HG03439 (cell line): ENCODE measurements at regions not wholly inside any gene's neighbourhood (a gene's known extent, or its start where the extent isn't known, plus 50 kb on each side); places are given as distances from the start of the nearest gene placed in this dataset.
"Not testable (repeated sequence)": the region's sequence is repeated elsewhere in the genome, so short reads cannot be mapped to it uniquely, and the experiment has no call there.

Source experiments
- ATAC-seq: cut with Tn5 transposase; IDR thresholded peaks from one replicate; pipeline ENCODE4 v1.9.1; 2021; ENCODE audit warnings: mild to moderate bottlenecking, moderate library complexity; ENCODE audit not compliant: unreplicated experiment

DNA sequence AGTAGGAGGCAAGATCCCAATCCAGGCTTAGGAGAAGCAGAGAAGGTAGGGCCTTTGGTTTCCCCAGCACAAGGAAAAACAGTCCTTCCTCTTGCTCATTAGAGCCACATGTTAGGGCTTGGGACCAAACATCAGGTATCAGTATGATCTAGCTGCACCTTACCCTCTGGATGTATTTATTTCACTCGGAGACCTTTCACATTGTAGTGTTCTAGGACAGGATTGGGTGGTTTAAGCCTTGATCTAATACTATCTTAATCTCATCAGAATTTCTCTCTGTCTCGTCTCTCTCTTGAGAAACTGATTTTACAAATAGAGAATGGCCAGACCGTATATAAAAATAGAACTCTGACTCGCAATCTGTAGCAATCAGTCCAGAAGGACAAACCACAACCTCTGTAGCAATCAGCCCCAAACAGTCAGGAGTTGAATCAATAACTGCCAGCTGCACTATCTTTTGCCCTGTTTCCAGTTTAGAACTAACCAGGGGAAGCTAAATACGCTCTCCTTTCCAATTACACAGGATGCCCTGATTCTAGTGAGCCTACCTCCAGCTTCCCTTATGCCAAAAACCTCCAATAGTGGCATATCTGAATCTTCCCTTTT, 207.1 kb downstream of the TDRD15 start:
- ATAC-seq: no peak

DNA sequence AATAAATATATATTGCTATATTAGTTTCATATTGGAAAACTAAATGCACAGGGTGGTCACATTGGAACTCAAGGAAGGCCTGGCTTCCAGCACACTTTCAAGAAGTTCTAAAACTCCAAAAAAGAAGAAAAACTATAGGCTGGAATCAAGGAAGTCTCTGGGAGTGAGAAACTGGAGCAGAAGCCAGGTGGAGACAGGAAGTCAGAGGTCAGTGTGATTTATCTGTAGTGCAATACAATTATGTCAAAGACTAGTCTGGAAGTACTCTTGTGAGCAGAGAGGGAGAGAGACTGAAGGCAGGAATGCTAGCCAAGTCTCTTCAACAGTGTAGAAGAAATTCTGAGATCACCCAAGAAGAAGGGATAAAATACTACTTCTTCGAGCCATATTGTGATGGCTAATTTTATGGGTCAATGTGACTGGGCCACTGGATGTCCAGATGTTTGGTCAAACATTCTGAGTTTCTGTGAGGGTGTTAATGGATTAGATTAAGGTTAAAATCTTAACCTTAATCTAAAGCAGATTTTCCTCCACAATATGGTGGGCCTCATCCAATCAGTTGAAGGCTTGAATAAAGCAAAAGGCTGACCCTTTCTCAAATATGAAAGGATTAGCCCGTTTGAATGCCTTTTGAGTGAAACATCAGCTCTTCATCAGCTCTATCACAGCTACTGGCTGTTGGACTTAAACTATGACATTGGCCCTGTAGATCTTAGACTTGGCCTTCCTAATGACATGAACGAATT, 208.0 kb downstream of the TDRD15 start:
- no peak for ATAC-seq

DNA sequence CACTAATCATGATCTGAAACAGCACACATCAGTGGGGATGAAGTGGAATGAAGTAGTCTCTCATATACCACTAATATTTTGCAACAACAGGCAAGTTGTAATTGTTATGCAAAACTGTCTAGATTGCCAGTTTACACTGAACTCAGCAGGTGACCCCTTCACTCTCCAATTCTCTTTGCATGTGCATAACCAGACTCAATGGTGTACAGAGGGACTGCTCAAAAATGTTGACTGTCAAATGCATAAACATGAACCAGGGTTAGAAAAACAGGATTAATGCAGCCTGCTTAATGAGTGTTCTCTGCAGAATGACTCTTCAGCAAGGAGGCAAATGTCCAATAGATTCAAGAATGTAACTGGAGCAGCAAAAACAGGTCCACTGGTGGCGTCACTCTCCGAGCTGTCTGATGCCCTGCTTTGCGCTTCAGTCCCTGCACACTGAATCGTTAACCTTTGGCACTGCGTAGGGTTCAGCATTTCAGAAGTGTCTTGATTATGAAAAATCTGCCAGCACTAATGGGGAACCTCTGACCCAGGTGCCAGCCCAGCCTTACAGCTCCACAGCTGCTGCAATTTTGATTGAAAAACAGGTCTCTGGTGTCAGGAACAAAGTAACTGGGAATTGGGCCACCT, 209.3 kb downstream of the TDRD15 start:
- no peak for ATAC-seq

DNA sequence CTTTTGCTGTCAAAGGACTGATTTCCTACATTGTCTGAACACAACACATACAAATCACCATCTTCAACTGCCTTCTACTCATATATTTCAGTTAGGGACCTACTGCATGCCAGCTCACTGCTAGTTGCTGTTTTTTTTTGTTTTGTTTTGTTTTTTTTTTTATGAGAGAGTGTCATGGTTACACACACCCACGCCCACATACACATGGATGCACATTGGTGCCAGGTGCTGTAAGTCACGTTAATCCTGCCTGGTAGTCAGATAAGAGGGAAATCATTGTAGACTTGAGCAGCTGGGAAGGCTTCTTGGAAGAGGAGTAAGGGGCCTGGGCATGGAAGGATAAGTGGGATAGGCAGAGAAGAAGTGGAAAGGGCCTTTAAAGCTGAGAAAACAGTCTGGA, 209.9 kb downstream of the TDRD15 start:
- ATAC-seq: no peak

DNA sequence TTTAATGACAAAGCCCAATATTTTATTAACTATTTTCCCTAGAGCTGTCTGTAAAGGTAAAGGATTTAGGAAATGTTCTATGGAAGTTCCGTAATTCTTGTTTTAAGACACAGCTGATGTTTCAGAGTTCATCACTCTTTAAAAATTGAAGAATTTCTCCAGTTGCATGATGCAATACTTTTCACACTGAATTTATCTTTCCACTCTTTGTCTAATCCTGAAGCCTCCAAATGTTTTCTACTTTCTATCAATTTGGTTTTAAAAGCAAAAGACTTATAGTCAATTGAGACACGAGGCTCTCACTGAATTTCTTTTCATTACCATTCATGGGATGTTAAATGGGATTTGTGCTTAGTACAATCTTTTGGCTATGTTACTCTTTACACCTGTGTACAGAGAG, 223.2 kb downstream of the TDRD15 start:
- no peak for ATAC-seq

DNA sequence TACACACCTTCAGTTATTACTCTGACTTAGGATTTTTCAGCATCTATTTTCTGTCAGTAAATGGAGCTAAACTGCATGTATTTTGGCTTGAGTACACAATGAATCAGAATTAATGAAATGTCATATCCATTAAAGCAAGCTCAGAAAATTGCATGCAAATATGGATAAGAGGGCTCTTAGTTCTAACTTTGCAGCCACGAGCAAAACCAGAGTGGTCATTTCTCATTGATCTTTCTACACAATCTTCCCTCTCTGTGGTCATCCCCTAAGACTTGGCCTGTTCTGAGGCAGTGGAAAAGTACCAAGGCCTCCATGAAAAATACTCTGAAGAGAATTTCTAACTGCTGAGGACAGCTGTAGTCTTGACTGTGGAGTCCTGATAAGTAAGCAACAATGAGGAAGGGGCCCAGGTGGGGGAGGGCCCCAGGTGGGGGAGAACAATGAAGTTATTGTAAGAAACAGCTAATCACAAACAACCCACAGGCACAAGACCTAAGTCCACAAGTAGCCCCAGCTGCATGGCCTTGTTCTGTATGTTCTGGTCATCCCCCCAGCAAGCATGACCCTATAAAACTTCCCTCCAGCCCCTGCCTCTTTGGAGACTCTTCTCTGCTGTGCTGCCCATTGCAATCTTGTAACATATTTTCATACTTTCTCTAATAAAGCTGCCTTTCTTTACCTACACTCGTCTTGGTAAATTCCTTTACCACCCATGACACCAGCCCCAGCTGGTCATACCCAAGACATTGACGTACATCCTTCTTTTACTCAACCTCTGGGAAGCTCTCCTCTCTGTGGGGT, 230.3 kb downstream of the TDRD15 start:
- no peak for ATAC-seq

DNA sequence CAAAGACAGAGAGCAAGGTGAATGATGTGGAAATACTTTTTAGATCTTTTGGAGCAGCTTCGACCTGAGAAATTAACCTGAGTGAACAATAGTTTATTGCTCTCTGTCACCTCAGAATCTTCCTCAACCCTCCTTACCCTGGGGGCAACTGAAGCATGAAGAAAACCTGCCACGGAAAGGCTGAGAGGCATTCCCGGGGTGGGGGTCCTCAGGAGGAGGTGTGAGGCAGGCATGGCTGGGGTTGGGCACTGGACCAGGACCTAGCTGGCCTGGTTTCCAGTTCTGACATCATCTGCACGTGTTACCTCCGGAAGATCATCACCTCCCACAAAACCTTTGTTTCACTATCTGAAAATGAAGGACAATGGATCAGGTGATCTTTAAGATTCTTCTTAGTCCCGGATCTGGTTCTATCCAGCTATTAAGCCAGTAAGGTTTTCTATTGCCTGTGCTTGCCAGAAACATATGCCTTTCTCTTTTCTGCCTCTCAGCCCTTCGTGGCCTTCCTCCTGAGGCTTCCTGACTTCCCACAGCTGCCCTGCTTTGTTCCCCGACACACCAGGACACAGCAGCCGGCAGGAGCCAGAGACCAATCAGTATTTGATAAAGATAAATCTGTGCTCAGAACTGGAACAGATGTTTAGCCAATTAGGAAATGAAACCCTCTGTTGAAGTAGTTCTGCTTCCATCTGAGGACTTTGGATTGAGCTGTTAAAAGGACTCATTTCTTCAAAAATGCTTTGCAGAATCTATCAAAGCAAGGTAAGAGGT, 232.5 kb downstream of the TDRD15 start:
- ATAC-seq: no peak

DNA sequence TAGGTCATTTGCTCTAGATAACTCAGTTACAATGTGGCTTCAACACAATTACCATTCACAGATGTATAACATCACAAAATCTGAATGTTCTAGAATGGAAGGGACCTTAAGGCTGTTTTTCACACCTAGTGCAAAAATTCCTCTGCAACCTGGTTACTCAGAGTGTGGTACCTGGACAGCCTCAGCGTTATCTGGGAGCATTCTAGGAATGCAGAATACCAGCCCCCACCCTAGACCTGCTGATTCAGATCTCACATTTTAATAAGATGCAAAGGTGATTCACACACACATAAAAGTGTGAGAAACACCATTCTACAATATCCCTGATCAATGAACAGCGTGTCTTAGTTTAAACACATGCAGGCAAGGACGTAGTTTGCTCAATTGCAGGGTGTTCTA, 233.1 kb downstream of the TDRD15 start:
- ATAC-seq: no peak

DNA sequence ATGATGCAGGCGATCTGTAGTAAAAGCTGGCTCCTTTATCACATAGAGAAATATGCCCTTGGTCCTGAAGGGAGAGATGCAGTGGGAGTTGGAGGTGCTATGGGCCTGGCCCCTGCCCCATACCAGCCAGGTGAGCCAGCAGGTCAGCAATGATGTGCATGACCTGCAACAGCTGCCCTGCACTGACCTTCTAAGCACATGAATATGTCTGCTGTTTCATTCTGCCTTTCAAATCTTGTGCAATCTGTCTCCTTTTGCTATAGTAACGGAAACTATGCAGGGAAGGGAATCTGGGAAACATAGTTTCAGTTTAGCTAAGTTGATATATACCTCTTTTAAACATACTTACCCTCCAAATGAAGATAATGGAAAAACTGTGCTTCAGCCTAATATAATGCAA, 235.2 kb downstream of the TDRD15 start:
- no peak for ATAC-seq

DNA sequence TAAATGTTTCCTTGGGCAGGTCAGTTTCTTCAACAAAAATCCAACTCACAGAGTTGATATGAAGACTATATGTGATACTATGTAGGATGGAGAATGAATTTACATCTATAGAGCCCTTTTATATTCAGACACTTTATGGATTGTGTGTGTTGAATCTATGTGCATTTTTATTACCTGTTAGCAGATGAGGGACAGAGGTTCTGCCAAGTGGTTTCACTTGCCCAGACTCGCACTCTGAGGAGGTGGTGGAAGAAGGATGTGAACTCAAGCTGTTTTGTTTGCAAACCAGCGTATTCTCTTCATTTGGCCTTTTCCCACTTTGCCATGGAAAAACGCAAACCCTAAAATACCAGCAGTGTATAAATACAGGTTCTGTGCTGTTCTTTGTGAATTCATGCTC, 237.6 kb downstream of the TDRD15 start:
- no peak for ATAC-seq

DNA sequence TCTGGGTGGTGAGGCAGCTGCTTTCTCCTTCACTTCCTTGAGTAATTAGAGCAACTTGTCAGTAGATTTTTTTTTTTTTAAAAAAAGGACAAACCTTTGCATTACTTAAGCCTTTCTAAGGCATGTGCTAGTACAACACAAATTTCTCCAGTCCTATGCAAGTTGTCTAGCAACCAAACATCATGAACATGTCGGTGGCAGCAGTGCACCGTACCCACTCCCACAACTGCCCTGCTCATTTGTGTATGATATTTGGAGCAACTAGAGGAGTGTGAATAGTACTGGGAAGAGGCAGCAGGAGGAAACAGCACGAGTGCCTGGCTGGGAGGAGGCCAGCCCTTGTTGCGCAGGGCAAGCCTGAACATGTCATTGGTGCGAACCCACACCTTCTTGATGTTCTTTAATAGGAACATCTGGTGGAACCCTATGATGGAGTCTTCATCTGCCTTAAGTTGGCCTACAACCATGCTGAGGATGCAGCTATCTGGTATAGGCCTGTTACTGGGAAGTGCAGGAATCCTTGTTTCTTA, 238.3 kb downstream of the TDRD15 start:
- no peak for ATAC-seq

DNA sequence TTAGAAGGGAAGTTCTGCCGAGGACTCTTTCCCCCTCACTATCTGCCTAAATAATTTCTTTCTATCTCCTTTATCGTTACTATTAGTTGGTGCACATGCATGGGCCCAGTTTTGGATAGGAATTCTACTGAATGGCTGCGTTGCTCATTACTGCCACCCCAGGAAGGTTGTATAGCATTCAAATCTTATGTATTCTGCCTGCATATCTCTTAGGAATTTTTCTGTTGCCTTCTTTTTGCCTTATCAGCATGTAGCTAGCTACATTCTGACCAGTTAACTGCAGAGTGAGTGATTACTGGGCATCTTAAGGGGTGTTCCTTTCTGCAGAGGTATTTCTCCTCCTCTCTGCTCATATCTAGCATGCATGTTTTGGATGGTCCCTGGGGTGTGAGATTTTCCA, 239.6 kb downstream of the TDRD15 start:
- no peak for ATAC-seq

DNA sequence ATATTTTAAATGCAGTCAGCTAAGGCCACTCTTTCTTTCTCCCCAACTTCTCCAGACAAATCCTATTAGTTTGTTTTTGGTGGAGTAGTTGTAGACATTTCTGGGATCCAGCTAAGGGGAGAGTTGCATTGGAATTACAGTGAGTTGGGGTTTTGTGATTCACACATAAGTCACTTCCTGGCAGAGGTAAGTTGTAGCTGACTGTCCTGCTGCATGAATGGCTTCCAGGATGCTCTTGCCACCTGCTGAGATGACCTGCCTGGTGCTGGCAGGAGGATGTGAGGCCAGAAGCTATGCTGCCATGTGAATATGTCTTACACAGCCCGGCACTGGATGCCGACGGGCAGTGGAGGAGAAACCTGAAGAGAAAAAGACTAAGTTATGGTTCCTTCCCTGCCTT, 243.7 kb downstream of the TDRD15 start:
- no peak for ATAC-seq

DNA sequence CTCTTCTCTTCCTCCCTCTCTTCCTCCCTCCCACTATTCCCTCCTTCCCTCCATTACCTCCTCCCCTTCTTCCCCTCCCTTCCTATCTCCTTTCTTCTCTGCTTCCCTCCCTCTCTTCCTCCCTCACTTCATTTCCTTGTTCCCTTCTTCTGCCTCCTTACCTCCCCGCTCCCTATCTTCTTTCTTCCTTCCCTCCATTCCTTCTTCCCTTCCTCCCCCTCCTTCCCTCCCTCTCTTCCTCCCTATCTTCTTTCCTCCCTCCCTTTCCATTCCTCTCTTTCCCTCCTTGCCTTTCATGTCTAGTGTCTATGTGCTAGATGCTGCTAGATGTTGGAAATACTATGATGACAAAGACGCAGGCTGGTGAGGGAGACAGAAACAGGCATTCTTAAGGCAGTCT, 246.0 kb downstream of the TDRD15 start:
- no peak for ATAC-seq

DNA sequence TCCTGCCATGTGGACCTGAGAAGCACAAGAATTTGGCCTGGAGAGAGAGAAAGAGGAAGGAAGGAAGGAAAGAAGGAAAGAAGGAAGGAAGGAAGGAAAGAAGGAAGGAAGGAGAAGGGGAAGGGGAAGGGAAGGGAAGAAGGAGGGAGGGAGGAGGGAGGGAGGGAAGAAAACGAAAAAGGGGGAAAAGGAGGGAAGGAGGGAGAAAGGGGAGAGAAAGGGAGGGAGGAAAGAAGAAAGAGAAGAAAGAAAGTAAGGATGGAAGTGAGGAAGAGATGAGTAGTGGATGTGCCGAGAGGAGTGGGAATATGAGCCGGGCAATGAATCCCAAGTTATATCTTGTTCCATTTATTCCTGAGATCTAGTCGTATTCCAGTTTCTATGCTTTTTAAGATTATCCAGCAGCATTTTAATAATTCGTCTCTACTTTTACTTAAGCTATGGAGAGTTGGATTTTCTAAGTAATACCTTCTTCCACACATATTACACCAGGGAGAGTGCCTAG, 247.8 kb downstream of the TDRD15 start:
- no peak for ATAC-seq

DNA sequence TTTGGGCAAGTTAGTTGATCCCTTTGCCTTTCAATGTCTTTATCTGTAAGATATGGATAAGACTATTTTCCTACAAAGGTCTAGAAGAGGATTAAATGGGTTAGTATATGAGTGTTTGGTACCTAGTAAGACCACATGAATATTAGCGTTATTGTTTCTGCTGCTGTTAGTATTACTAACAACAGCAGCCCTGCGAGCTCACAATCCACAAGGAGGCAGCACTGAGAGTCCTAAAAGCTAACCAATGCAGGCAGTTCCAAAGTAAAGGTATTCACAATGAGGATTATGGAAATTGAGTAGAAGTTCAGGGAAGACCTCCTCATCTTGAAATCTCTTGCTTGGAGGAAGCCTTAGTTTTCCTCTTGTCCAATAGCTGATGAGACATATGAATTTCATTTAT, 248.9 kb downstream of the TDRD15 start:
- no peak for ATAC-seq

DNA sequence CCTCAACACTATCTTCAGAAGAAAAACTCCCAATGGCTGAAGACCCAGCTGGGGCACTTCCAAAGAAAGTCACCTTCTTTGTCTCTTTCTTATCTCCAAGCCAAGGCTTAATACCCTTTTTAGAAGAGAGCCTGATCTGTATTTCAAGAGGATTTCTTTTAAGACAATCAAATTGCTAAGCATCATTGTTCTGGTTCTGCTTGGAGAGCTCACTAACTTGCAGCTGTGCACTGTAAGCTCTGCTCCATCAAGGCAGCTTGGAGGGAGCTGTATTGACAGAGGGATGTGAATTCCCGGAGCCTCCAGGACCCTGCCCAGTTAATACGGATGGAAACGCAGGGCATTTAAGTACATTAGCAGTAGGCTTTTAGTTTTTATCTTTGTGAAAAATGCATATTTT, 253.1 kb downstream of the TDRD15 start:
- no peak for ATAC-seq

DNA sequence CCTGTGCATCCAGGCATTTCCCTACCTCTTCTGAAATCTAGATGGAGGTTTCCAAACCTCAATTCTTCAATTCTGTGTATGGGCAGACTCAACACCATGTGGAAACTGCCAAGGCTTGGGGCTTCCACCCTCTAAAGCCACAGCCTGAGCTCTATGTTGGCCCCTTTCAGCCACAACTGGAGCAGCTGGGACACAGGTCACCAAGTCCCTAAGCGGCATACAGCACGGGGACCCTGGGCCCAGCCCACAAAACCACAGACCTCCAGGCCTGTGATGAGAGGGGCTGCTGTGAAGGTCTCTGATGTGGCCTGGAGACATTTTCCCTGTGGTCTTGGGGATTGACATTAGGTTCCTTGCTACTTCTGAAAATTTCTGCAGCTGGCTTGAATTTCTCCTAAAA, 255.4 kb downstream of the TDRD15 start:
- ATAC-seq: no peak

DNA sequence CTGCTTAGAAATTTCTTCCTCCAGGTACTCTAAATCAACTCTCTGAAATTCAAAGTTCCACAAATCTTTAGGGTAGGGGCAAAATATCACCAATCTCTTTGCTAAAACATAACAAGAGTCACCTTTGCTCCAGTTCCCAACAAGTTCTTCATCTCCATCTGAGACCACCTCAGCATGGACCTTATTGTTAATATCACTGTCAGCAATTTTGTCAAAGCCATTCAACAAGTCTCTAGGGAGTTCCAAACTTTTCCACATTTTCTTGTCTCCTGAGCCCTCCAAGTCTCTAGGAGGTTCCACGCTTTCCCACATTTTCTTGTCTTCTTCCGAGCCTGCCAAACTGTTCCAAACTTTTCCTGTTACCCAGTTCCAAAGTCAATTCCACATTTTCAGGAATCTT, 255.9 kb downstream of the TDRD15 start:
- not testable (repeated sequence) for ATAC-seq

DNA sequence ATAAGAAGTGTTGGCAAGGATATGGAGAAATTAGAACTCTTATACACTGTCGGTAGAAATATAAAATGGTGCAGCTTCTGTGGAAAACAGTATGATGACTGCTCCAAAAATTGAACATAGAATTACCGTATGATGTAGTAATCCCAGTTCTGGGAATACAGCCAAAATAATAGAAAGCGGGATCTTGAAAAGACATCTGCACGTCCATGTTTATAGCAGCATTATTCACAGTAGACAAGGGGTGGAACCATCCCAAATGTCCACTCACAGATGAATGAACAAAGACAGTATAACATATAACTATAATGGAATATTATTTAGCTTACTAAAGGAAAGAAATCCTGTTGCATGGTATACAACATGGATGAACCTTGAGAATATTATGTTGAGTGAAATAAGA, 257.7 kb downstream of the TDRD15 start:
- ATAC-seq: no peak
